ENCODE measurements at regions not wholly inside any gene's neighbourhood (a gene's known extent, or its start where the extent isn't known, plus 50 kb on each side); places are given as distances from the start of the nearest gene placed in this dataset.
A peak's percentile ranks its signal among the peaks of the same experiment; 100 is the strongest.

GRCh38 chr13:44107357-44108121, 227.8 kb downstream of the LACC1 start:
- no peak for TF ChIP-seq CTCF (IDR thresholded peaks at IDR 0.05; ENCODE audit: control insufficient read depth, extremely low read depth, insufficient read depth)
- no peak overlapping the region for H3K4me3 ChIP-seq (ENCODE audit: low read depth, low read length)
- DNase-seq (ENCODE audit: low read depth) = no peak

- DNase-seq (ENCODE audit: low read depth) = peak; percentile 63
- no peak overlapping the region for H3K4me3 ChIP-seq (ENCODE audit: low read depth, low read length)
- no peak for TF ChIP-seq CTCF (IDR thresholded peaks at IDR 0.05; ENCODE audit: control insufficient read depth, extremely low read depth, insufficient read depth)
Observed at GRCh38 chr13:44108331-44108858, 228.7 kb downstream of the LACC1 start.

- DNase-seq (ENCODE audit: low read depth) = no peak
- no peak for TF ChIP-seq CTCF (IDR thresholded peaks at IDR 0.05; ENCODE audit: control insufficient read depth, extremely low read depth, insufficient read depth)
- H3K4me3 ChIP-seq (ENCODE audit: low read depth, low read length) = no peak overlapping the region
Observed at GRCh38 chr13:44110091-44110621, 230.5 kb downstream of the LACC1 start.

GRCh38 chr13:44111701-44112100, 232.0 kb downstream of the LACC1 start:
- no peak for DNase-seq (ENCODE audit: low read depth)
- no peak for TF ChIP-seq CTCF (IDR thresholded peaks at IDR 0.05; ENCODE audit: control insufficient read depth, extremely low read depth, insufficient read depth)
- H3K4me3 ChIP-seq (ENCODE audit: low read depth, low read length) = no peak overlapping the region

GRCh38 chr13:44112700-44113329, 233.1 kb downstream of the LACC1 start:
- no peak for DNase-seq (ENCODE audit: low read depth)
- no peak for TF ChIP-seq CTCF (IDR thresholded peaks at IDR 0.05; ENCODE audit: control insufficient read depth, extremely low read depth, insufficient read depth)
- H3K4me3 ChIP-seq (ENCODE audit: low read depth, low read length) = no peak overlapping the region

- no peak for DNase-seq (ENCODE audit: low read depth)
- no peak overlapping the region for H3K4me3 ChIP-seq (ENCODE audit: low read depth, low read length)
- no peak for TF ChIP-seq CTCF (IDR thresholded peaks at IDR 0.05; ENCODE audit: control insufficient read depth, extremely low read depth, insufficient read depth)
Observed at GRCh38 chr13:44116562-44117332, 237.0 kb downstream of the LACC1 start.

Data from LNCaP clone FGC (cell line).